Stimulated activated naive B cell treated with anti-CD40 and anti-IgM and Interleukin-4, amounts not matched to agents 10 μg/mL and 1 μg/mL and 100 μg/mL, for 72 hours (primary cell): ENCODE measurements at regions not wholly inside any gene's neighbourhood (a gene's known extent, or its start where the extent isn't known, plus 50 kb on each side); places are given as distances from the start of the nearest gene placed in this dataset.

Source experiments
- ATAC-seq, 2 donors: fragments of 150-1000 bp; cut with Tn5 transposase; replicated peaks; 2 replicates each; pipeline ENCODE4 v1.10.0; 2021; ENCODE audit warnings: moderate library complexity in 1 of 2
- DNase-seq: peaks from one replicate; pipeline ENCODE4 v3.0.0; 2021
- H3K27ac Mint-ChIP-seq: one replicate; pipeline ENCODE4 v1.8.0; 2022; ENCODE audit warnings: mild to moderate bottlenecking, mixed read lengths
- H3K27me3 Mint-ChIP-seq, 2 donors: one replicate each; pipeline ENCODE4 v1.8.0; 2022; ENCODE audit warnings: mixed read lengths in 2 of 2
- H3K36me3 Mint-ChIP-seq, 2 donors: one replicate each; pipeline ENCODE4 v1.8.0; 2022; ENCODE audit warnings: mixed read lengths in 2 of 2, mild to moderate bottlenecking in 1 of 2
- H3K4me1 Mint-ChIP-seq, 2 donors: one replicate each; pipeline ENCODE4 v1.8.0; 2022; ENCODE audit warnings: mixed read lengths in 2 of 2, mild to moderate bottlenecking in 1 of 2
- H3K4me3 Mint-ChIP-seq, 2 donors: one replicate each; pipeline ENCODE4 v1.8.0; 2022; ENCODE audit warnings: mild to moderate bottlenecking in 2 of 2, mixed read lengths in 2 of 2, moderate library complexity in 1 of 2
- H3K9me3 Mint-ChIP-seq, 2 donors: one replicate each; pipeline ENCODE4 v1.8.0; 2022; ENCODE audit warnings: mixed read lengths in 2 of 2, mild to moderate bottlenecking in 1 of 2

GRCh38 chr5:176711883-176712282 lies 64.6 kb downstream of the TSPAN17 start:
- Mint-ChIP-seq H3K4me1 (peaks cover 0 to 1% of the 10 kb centered on the region in 2 donors), H3K27me3 (peaks cover 45 to 63% of the 10 kb centered on the region in 2 donors), H3K36me3 (peaks cover 0 to 7% of the 10 kb centered on the region in 2 donors), H3K9me3 (peaks cover 9 to 14% of the 10 kb centered on the region in 2 donors), H3K27ac (no peak overlapping the region), H3K4me3 (no peak overlapping the region)
- no peak for ATAC-seq
- DNase-seq = no peak

GRCh38 chr5:176712546-176713304 lies 65.4 kb downstream of the TSPAN17 start:
- Mint-ChIP-seq H3K36me3 (peaks cover 0 to 7% of the 10 kb centered on the region in 2 donors), H3K27me3 (peaks cover 50 to 65% of the 10 kb centered on the region in 2 donors)

GRCh38 chr5:176713409-176713808 lies 66.1 kb downstream of the TSPAN17 start:
- ATAC-seq (no peak), DNase-seq (no peak)
- Mint-ChIP-seq H3K4me1 (peaks cover 0 to 1% of the 10 kb centered on the region in 2 donors), H3K4me3 (no peak overlapping the region), H3K36me3 (peaks cover 0 to 7% of the 10 kb centered on the region in 2 donors), H3K27ac (no peak overlapping the region), H3K27me3 (peaks cover 50 to 72% of the 10 kb centered on the region in 2 donors), H3K9me3 (peaks cover 9 to 14% of the 10 kb centered on the region in 2 donors)

More at GRCh38 chr5:176712546-176713304, 65.4 kb downstream of the TSPAN17 start:
- ATAC-seq (no peak), DNase-seq (no peak)
- Mint-ChIP-seq H3K27ac (no peak overlapping the region), H3K4me1 (peaks cover 0 to 1% of the 10 kb centered on the region in 2 donors), H3K4me3 (no peak overlapping the region), H3K9me3 (peaks cover 9 to 14% of the 10 kb centered on the region in 2 donors)

- ATAC-seq = no peak
- Mint-ChIP-seq H3K9me3 (peaks cover 9 to 14% of the 10 kb centered on the region in 2 donors), H3K36me3 (peaks cover 0 to 7% of the 10 kb centered on the region in 2 donors), H3K4me1 (no peaks in the 10 kb centered on the region), H3K4me3 (no peak overlapping the region), H3K27ac (no peak overlapping the region), H3K27me3 (peaks cover 51 to 78% of the 10 kb centered on the region in 2 donors)
- DNase-seq = no peak
Observed at GRCh38 chr5:176714067-176714466, 66.8 kb downstream of the TSPAN17 start.

- ATAC-seq = no peak
- H3K27me3 Mint-ChIP-seq = peaks cover 46 to 74% of the 10 kb centered on the region in 2 donors
- no peaks in the 10 kb centered on the region for H3K4me1 Mint-ChIP-seq
- H3K4me3 Mint-ChIP-seq = no peak overlapping the region
- DNase-seq = no peak
- peaks cover 0 to 7% of the 10 kb centered on the region in 2 donors for H3K36me3 Mint-ChIP-seq
- no peak overlapping the region for H3K27ac Mint-ChIP-seq
- H3K9me3 Mint-ChIP-seq = peaks cover 9 to 14% of the 10 kb centered on the region in 2 donors
Observed at GRCh38 chr5:176716320-176716719, 69.0 kb downstream of the TSPAN17 start.

- Mint-ChIP-seq H3K9me3 (peaks cover 5 to 8% of the 10 kb centered on the region in 2 donors), H3K4me1 (no peaks in the 10 kb centered on the region), H3K27me3 (peaks cover 39 to 78% of the 10 kb centered on the region in 2 donors)
Observed at GRCh38 chr5:176719113-176719739, 71.9 kb downstream of the TSPAN17 start.

DNA sequence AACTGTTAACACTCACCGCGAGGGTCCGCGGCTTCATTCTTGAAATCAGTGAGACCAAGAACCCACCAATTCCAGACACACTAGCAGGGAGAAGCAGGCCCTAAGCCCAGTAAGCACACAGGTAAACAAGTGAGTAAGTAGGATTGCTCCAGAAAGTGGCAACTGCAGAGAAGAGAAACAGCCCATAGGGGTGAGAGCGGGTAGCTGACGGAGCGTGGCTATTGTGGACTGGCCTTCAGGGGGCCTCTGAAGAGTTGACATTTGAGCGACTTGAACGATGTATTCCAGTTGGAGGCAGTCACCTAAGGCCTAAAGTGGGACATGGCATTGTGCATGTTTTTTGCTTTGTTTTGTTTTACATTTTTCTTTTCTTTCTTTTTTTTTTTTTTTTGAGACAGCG lies 74.2 kb downstream of the TSPAN17 start:
- DNase-seq (no peak), ATAC-seq (no peak)
- Mint-ChIP-seq H3K27ac (no peak overlapping the region), H3K36me3 (no peaks in the 10 kb centered on the region), H3K4me1 (peaks cover 0 to 2% of the 10 kb centered on the region in 2 donors), H3K9me3 (no peaks in the 10 kb centered on the region), H3K4me3 (no peak overlapping the region), H3K27me3 (peaks cover 41 to 83% of the 10 kb centered on the region in 2 donors)

More at GRCh38 chr5:176719113-176719739, 71.9 kb downstream of the TSPAN17 start:
- no peak overlapping the region for H3K4me3 Mint-ChIP-seq
- peaks cover 0 to 7% of the 10 kb centered on the region in 2 donors for H3K36me3 Mint-ChIP-seq
- DNase-seq (no peak), ATAC-seq (no peak)
- no peak overlapping the region for H3K27ac Mint-ChIP-seq

GRCh38 chr5:176722757-176723156 lies 75.5 kb downstream of the TSPAN17 start:
- H3K27me3 Mint-ChIP-seq = peaks cover 44 to 90% of the 10 kb centered on the region in 2 donors
- DNase-seq (no peak), ATAC-seq (no peak)
- no peak overlapping the region for H3K27ac Mint-ChIP-seq
- no peaks in the 10 kb centered on the region for H3K36me3 Mint-ChIP-seq
- no peaks in the 10 kb centered on the region for H3K9me3 Mint-ChIP-seq
- peaks cover 0 to 2% of the 10 kb centered on the region in 2 donors for H3K4me1 Mint-ChIP-seq
- no peak overlapping the region for H3K4me3 Mint-ChIP-seq

- no peak for ATAC-seq
- DNase-seq = no peak
- Mint-ChIP-seq H3K36me3 (no peaks in the 10 kb centered on the region), H3K4me3 (no peak overlapping the region), H3K9me3 (no peaks in the 10 kb centered on the region), H3K27me3 (peaks cover 50 to 89% of the 10 kb centered on the region in 2 donors), H3K4me1 (peaks cover 0 to 2% of the 10 kb centered on the region in 2 donors), H3K27ac (no peak overlapping the region)
Observed at GRCh38 chr5:176723440-176723839, 76.2 kb downstream of the TSPAN17 start.

DNA sequence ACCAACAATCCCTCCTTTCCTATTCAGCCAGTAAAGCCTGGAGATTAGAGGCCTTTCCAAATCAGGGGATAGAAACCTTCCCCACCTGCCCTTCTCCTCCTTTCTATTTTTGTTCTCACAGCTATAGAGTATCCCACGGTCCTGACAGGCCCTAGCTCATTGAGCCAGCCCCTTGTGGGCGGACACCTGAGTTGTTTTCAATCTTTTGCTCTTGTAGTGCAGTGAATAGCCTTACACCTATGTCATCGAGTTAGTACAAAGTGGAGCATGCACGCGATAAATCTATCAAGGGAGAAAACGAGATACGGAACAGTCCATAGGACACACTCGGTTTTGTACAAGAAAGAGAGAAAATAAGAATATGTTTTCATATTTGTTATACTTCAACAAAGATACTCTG lies 77.2 kb downstream of the TSPAN17 start:
- Mint-ChIP-seq H3K27ac (no peak overlapping the region), H3K9me3 (no peaks in the 10 kb centered on the region), H3K27me3 (peaks cover 52 to 88% of the 10 kb centered on the region in 2 donors), H3K4me3 (no peak overlapping the region), H3K4me1 (peaks cover 0 to 2% of the 10 kb centered on the region in 2 donors), H3K36me3 (no peaks in the 10 kb centered on the region)
- DNase-seq = no peak
- ATAC-seq = no peak

DNA sequence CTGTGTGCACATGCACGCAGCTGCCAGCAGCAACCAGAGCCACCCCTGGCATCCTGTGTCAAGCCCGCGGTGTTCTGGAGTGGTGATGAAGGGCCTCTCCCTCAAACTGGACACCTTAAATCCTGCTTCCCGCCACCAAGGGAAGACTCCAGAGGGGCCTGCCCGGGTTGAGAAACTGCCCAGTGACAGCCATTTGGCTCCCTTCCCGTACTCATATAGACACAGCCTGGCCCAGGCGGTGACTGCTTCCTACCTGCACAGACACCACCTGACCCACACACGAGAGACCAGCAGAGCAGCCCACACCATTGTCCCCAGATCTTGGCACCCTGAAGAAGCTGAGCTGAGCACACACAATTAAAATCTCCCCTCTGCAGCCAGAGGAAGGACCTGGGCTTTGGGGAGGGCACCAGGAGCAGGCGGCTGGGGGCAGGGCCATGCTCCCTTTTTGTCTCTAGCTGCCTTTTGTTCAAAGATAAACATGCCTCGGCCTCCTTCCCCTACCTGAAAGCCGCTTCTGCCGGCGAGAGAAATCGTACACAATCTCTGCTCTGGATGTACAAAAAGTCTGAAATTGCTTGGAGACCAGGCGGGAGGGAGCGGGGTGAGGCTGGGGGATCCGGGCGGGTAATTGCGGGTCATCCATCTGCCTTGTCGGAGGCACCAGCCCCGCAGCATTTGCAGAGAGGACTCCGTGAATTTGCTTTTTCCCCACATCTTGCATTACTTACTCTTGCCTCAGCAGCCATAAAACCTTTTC lies 78.4 kb downstream of the TSPAN17 start:
- no peak overlapping the region for H3K27ac Mint-ChIP-seq
- DNase-seq = no peak
- no peak overlapping the region for H3K4me3 Mint-ChIP-seq
- H3K36me3 Mint-ChIP-seq = no peaks in the 10 kb centered on the region
- peaks cover 0 to 2% of the 10 kb centered on the region in 2 donors for H3K4me1 Mint-ChIP-seq
- H3K9me3 Mint-ChIP-seq = peaks cover 0 to under 1% of the 10 kb centered on the region in 2 donors
- ATAC-seq = no peak
- peaks cover 53 to 89% of the 10 kb centered on the region in 2 donors for H3K27me3 Mint-ChIP-seq

DNA sequence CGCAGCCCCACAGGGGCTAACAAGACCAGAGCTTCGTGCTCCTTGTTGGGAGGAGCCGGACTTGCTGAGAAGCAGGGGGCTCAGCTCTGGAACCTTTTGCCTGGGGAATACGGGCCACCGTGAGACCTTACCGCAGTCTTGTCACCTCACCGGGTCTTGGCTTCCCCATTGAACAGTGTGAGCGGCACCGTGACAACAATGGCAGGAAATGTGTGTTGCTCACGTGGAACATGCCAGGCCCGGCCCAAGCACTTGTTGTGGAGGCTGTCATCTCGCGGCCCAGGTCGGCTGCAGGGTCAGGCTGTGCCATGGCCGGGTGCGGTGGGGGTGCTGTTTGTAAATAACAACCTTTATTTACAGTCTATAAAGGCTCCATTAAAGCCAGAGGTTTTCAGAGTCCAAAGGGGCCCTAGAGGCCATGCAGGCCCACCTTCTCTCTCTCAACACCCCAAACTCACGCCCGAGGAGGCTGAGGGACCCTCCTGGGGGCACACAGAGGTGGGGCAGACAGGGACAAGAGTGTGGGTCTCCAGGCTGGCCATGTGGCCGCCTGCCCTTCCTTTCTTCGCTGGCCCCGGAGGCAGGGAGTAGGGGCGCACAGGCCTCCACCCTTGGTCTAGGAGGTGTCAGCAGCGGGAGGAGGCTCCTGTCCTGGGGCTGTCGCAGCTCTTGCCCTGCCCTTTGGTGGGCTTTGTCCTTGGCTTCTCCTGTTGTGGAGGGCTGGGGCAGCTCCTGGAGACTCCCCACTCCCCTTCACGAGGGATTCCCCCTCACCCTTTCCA lies 79.7 kb downstream of the TSPAN17 start:
- peaks cover 59 to 84% of the 10 kb centered on the region in 2 donors for H3K27me3 Mint-ChIP-seq
- peaks cover 0 to 5% of the 10 kb centered on the region in 2 donors for H3K9me3 Mint-ChIP-seq
- H3K4me1 Mint-ChIP-seq = peaks cover 0 to 2% of the 10 kb centered on the region in 2 donors

GRCh38 chr5:176727528-176727900 lies 80.2 kb downstream of the TSPAN17 start:
- DNase-seq (no peak), ATAC-seq (no peak)
- no peaks in the 10 kb centered on the region for H3K36me3 Mint-ChIP-seq
- H3K9me3 Mint-ChIP-seq = peaks cover 0 to 5% of the 10 kb centered on the region in 2 donors
- no peak overlapping the region for H3K27ac Mint-ChIP-seq
- no peak overlapping the region for H3K4me3 Mint-ChIP-seq
- peaks cover 0 to 2% of the 10 kb centered on the region in 2 donors for H3K4me1 Mint-ChIP-seq
- H3K27me3 Mint-ChIP-seq = peaks cover 65 to 78% of the 10 kb centered on the region in 2 donors

More for the DNA sequence above, 79.7 kb downstream of the TSPAN17 start:
- Mint-ChIP-seq H3K27ac (no peak overlapping the region), H3K36me3 (no peaks in the 10 kb centered on the region), H3K4me3 (no peak overlapping the region)
- DNase-seq = no peak
- no peak for ATAC-seq
